OCI-M1 (cell line): ENCODE measurements at regions not wholly inside any gene's neighbourhood (a gene's known extent, or its start where the extent isn't known, plus 50 kb on each side); places are given as distances from the start of the nearest gene placed in this dataset.

Source experiments
- DNase-seq: peaks from one replicate; lab custom pipeline; 2025; lab: John Stamatoyannopoulos, UW

GRCh38 chr5:116389601-116390000 lies 185.0 kb downstream of the SEMA6A start:
- DNase-seq: no peak

- DNase-seq: no peak
Measured at GRCh38 chr5:116388564-116389258, 185.9 kb downstream of the SEMA6A start.

- DNase-seq: no peak
Measured at GRCh38 chr5:116387738-116388137, 186.9 kb downstream of the SEMA6A start.

GRCh38 chr5:116386633-116387032 lies 188.0 kb downstream of the SEMA6A start:
- no peak for DNase-seq

- DNase-seq: no peak
Measured at GRCh38 chr5:116382874-116383266, 191.8 kb downstream of the SEMA6A start.

- DNase-seq: no peak
Measured at GRCh38 chr5:116382032-116382873, 192.4 kb downstream of the SEMA6A start.

GRCh38 chr5:116381201-116381600 lies 193.4 kb downstream of the SEMA6A start:
- no peak for DNase-seq

- DNase-seq: no peak
Measured at GRCh38 chr5:116380621-116381020, 194.0 kb downstream of the SEMA6A start.

GRCh38 chr5:116379306-116379705 lies 195.3 kb downstream of the SEMA6A start:
- no peak for DNase-seq

GRCh38 chr5:116378777-116379121 lies 195.9 kb downstream of the SEMA6A start:
- no peak for DNase-seq

- no peak for DNase-seq
Measured at GRCh38 chr5:116378007-116378776, 196.4 kb downstream of the SEMA6A start.

GRCh38 chr5:116377276-116378006 lies 197.2 kb downstream of the SEMA6A start:
- no peak for DNase-seq

GRCh38 chr5:116375926-116376325 lies 198.7 kb downstream of the SEMA6A start:
- no peak for DNase-seq

GRCh38 chr5:116374434-116374852 lies 200.2 kb downstream of the SEMA6A start:
- DNase-seq: no peak

GRCh38 chr5:116372931-116373597 lies 201.6 kb downstream of the SEMA6A start:
- DNase-seq: no peak

- peak; percentile 7 for DNase-seq
Measured at GRCh38 chr5:116371935-116372334, 202.7 kb downstream of the SEMA6A start.

GRCh38 chr5:116371431-116371830 lies 203.2 kb downstream of the SEMA6A start:
- no peak for DNase-seq

GRCh38 chr5:116370886-116371285 lies 203.7 kb downstream of the SEMA6A start:
- DNase-seq: no peak

GRCh38 chr5:116370149-116370548 lies 204.5 kb downstream of the SEMA6A start:
- no peak for DNase-seq

GRCh38 chr5:116365006-116365496 lies 209.6 kb downstream of the SEMA6A start:
- peak; percentile 39 for DNase-seq

- DNase-seq: no peak
Measured at GRCh38 chr5:116363780-116364179, 210.8 kb downstream of the SEMA6A start.
